ENCODE measurements at regions not wholly inside any gene's neighbourhood (a gene's known extent, or its start where the extent isn't known, plus 50 kb on each side); places are given as distances from the start of the nearest gene placed in this dataset.

- no peak for TF ChIP-seq POLR2AphosphoS5 (IDR thresholded peaks at IDR 0.05)
- no peak for TF ChIP-seq POLR2A (IDR thresholded peaks at IDR 0.05)
Measured at GRCh38 chr6:166764473-166765233, 137.6 kb upstream of the RPS6KA2 start.

Data from upper lobe of left lung (tissue), 4 donors.